ENCODE measurements at regions not wholly inside any gene's neighbourhood (a gene's known extent, or its start where the extent isn't known, plus 50 kb on each side); places are given as distances from the start of the nearest gene placed in this dataset.
"Not testable (repeated sequence)": the region's sequence is repeated elsewhere in the genome, so short reads cannot be mapped to it uniquely, and the experiment has no call there.

DNA sequence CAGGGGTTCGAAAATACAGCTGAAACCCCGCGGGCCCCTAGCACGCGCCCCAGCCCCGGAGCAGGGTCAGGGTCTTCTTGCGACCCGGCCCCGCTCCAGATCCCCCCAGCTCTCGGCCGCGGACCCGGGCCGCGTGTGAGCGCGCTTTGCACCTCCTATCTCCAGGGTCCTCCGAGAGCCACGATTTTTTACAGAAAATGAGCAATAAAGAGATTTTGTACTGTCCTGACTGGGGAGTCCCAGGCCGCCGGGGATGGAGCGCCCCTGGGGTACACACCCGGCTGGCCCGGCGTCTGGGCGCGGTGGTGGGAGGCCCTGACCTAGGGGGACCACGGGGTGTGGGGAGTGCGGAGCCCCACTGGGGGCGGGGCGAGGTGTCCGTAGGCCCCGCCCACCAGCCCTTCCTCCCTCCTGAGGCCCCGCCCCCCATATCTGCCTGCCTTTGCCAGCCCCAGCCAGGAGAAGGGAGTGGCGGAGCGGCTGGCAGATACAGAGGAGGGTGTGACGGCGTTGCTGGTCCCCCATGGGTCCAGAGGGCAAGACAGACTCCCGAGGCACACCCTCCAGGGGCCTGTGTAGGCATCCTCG, 92.7 kb upstream of the HMX1 start:
- H3K36me3 ChIP-seq; H3K9me3 ChIP-seq; intact Hi-C loops (cut with DNase I); H3K27ac ChIP-seq; DNase-seq: not testable (repeated sequence)
- Histone ChIP-seq H3K27me3 (peaks cover 0 to 49% (median 0%) of the 10 kb centered on the region in 4 donors), H3K4me3 (peak overlapping the region in 3 of 4 donors; percentile 6 to 43 (median 26)), H3K4me1 (peaks cover 0 to 15% (median 4%) of the 10 kb centered on the region in 3 donors)
- no CpG with 5 or more reads among the region's 40 CpGs for WGBS, 2 donors

- H3K36me3 ChIP-seq; H3K27ac ChIP-seq; H3K9me3 ChIP-seq; DNase-seq; intact Hi-C loops (cut with DNase I): not testable (repeated sequence)
- Histone ChIP-seq H3K27me3 (peaks cover 0 to 57% (median 0%) of the 10 kb centered on the region in 4 donors), H3K4me1 (peaks cover 0 to 15% (median 4%) of the 10 kb centered on the region in 3 donors), H3K4me3 (peak overlapping the region in 2 of 4 donors; percentile 26 to 43)
- 3% methylated on average over 22 of the region's 41 CpGs; no CpG with 5 or more reads in 1 of the 2 donors for WGBS, 2 donors
Observed at GRCh38 chr4:8963533-8963932, 91.9 kb upstream of the HMX1 start.

- TF ChIP-seq CTCF (IDR thresholded peaks at IDR 0.05): peak in 5 of 6 experiments; percentile 43 to 66 (median 47)
- 0% methylated on average over 4 of the region's 11 CpGs; no CpG with 5 or more reads in 1 of the 2 donors for WGBS, 2 donors
- H3K27ac ChIP-seq; intact Hi-C loops (cut with DNase I); H3K4me3 ChIP-seq; H3K36me3 ChIP-seq; DNase-seq; H3K9me3 ChIP-seq: not testable (repeated sequence)
- Histone ChIP-seq H3K4me1 (peaks cover 0 to 15% (median 4%) of the 10 kb centered on the region in 3 donors), H3K27me3 (peaks cover 0 to 59% (median 0%) of the 10 kb centered on the region in 4 donors)
Observed at GRCh38 chr4:8961343-8961742, 89.7 kb upstream of the HMX1 start.

GRCh38 chr4:8959471-8959870, 87.8 kb upstream of the HMX1 start:
- 54% methylated on average over 5 of the region's 18 CpGs; no CpG with 5 or more reads in 1 of the 2 donors for WGBS, 2 donors
- H3K36me3 ChIP-seq; intact Hi-C loops (cut with DNase I); H3K9me3 ChIP-seq; DNase-seq; H3K4me3 ChIP-seq; H3K27ac ChIP-seq: not testable (repeated sequence)
- Histone ChIP-seq H3K27me3 (peaks cover 0 to 54% (median 0%) of the 10 kb centered on the region in 4 donors), H3K4me1 (peaks cover 0 to 12% (median 2%) of the 10 kb centered on the region in 3 donors)

GRCh38 chr4:8954001-8954400, 82.4 kb upstream of the HMX1 start:
- H3K9me3 ChIP-seq; H3K36me3 ChIP-seq; H3K27ac ChIP-seq; H3K4me1 ChIP-seq; DNase-seq; H3K4me3 ChIP-seq; intact Hi-C loops (cut with DNase I): not testable (repeated sequence)
- 87 to 88% methylated on average over 16 of the region's 16 CpGs for WGBS, 2 donors
- peaks cover 0 to 11% (median 0%) of the 10 kb centered on the region in 4 donors for H3K27me3 ChIP-seq

DNA sequence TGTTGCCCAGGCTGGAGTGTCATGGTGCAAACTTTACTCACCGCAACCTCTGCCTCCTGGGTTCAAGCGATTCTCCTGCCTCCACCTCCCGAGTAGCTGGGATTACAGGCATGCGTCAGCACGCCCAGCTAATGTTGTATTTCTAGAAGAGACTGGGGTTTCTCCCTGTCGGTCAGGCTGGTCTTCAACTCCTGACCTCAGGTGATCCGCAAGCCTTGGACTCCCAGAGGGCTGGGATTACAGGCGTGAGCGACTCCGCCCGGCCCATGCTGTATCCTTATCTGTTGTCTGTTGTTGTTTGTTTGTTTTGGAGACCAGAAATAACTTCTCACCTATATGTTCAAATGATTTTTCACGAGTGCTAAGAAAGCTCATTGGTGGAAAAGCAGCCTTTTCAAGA, 81.2 kb upstream of the HMX1 start:
- H3K36me3 ChIP-seq; H3K4me1 ChIP-seq; H3K9me3 ChIP-seq; intact Hi-C loops (cut with DNase I); H3K27ac ChIP-seq; H3K4me3 ChIP-seq; DNase-seq; H3K27me3 ChIP-seq: not testable (repeated sequence)
- 78 to 80% methylated on average over 12 of the region's 12 CpGs for WGBS, 2 donors

DNA sequence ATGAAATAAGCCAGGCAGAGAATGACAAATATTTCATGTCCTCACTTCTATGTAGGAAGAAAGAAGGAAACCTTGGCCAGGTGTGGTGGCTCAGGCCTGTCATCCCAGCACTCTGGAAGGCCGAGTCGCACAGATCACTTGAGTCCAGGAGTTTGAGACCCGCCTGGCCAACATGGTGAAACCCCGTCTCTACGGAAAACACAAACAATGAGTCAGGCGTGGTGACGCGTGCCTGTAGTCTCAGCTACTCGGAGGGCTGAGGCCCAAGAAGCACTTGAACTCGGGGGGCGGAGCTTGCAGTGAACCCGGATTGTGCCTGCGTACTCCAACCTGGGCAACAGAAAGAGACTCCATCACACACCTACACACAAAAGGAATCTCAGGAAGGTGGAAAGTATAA, 80.5 kb upstream of the HMX1 start:
- DNase-seq; H3K27me3 ChIP-seq; H3K27ac ChIP-seq; H3K4me3 ChIP-seq; H3K9me3 ChIP-seq; H3K36me3 ChIP-seq; H3K4me1 ChIP-seq; intact Hi-C loops (cut with DNase I): not testable (repeated sequence)
- WGBS, 2 donors: 61 to 70% methylated on average over 13 of the region's 13 CpGs

DNA sequence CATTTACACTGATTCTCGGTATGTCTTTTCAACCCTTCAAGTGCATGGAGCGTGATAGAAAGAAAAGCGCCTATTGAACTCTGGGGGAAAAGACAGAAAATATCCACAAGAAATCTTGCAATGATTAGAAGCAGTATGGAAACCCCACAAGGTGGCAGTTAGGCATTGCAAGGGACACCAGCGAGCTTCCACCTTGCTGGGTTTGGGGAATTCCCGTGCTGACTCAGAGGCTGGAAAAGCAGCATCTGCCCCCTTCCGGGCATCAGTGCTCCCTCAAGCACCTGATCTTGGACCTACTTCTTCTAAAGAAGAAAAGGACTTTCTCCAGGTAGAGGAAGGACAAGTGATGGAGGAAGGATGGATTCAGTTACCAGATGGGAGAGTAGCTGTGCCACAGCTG, 73.9 kb upstream of the HMX1 start:
- intact Hi-C loops (cut with DNase I); H3K9me3 ChIP-seq; DNase-seq; H3K4me3 ChIP-seq; H3K4me1 ChIP-seq; H3K27ac ChIP-seq; H3K36me3 ChIP-seq: not testable (repeated sequence)
- 55 to 64% methylated on average over 5 to 6 of the region's 6 CpGs for WGBS, 2 donors
- H3K27me3 ChIP-seq: peaks cover 0 to 16% (median 0%) of the 10 kb centered on the region in 4 donors

- WGBS, 2 donors: 84 to 90% methylated on average over 11 of the region's 11 CpGs
- H3K27me3 ChIP-seq: peaks cover 0 to 37% (median 0%) of the 10 kb centered on the region in 4 donors
- intact Hi-C loops (cut with DNase I); H3K9me3 ChIP-seq; H3K36me3 ChIP-seq; H3K27ac ChIP-seq; DNase-seq; H3K4me1 ChIP-seq; H3K4me3 ChIP-seq: not testable (repeated sequence)
Observed at GRCh38 chr4:8943367-8943766, 71.7 kb upstream of the HMX1 start.

GRCh38 chr4:8942088-8942487, 70.4 kb upstream of the HMX1 start:
- H3K9me3 ChIP-seq; DNase-seq; H3K4me3 ChIP-seq; H3K36me3 ChIP-seq; intact Hi-C loops (cut with DNase I); H3K27ac ChIP-seq; H3K4me1 ChIP-seq: not testable (repeated sequence)
- 88 to 91% methylated on average over 11 of the region's 11 CpGs for WGBS, 2 donors
- H3K27me3 ChIP-seq: peaks cover 0 to 37% (median 0%) of the 10 kb centered on the region in 4 donors

- 76 to 79% methylated on average over 6 of the region's 6 CpGs for WGBS, 2 donors
- peaks cover 0 to 37% (median 0%) of the 10 kb centered on the region in 4 donors for H3K27me3 ChIP-seq
- intact Hi-C loops (cut with DNase I); H3K9me3 ChIP-seq; H3K36me3 ChIP-seq; H3K4me1 ChIP-seq; DNase-seq; H3K27ac ChIP-seq; H3K4me3 ChIP-seq: not testable (repeated sequence)
Observed at GRCh38 chr4:8941492-8941805, 69.8 kb upstream of the HMX1 start.

Data from esophagus squamous epithelium (tissue), 5 donors.